ENCODE measurements at regions not wholly inside any gene's neighbourhood (a gene's known extent, or its start where the extent isn't known, plus 50 kb on each side); places are given as distances from the start of the nearest gene placed in this dataset.

DNA sequence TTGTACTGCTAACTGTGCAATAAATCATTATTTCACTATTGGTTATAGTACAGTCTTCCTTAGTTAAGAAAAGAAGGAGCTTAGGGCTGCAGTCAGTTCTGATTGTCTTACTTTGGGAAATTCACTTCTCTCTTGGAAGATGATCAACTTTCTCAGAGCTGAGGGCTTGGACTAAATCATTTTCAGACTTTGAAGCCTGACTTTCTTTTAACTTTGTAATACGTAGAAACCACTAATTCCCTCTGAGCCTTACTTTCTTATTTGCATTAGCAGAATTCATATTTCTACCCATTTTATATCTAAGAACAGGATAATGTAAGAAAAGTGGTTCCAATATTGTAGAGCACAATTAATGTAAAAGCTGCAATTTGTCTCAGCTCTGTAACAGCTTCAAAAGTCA, 386.4 kb downstream of the TRIB2 start:
- TF ChIP-seq, protein P1, sequence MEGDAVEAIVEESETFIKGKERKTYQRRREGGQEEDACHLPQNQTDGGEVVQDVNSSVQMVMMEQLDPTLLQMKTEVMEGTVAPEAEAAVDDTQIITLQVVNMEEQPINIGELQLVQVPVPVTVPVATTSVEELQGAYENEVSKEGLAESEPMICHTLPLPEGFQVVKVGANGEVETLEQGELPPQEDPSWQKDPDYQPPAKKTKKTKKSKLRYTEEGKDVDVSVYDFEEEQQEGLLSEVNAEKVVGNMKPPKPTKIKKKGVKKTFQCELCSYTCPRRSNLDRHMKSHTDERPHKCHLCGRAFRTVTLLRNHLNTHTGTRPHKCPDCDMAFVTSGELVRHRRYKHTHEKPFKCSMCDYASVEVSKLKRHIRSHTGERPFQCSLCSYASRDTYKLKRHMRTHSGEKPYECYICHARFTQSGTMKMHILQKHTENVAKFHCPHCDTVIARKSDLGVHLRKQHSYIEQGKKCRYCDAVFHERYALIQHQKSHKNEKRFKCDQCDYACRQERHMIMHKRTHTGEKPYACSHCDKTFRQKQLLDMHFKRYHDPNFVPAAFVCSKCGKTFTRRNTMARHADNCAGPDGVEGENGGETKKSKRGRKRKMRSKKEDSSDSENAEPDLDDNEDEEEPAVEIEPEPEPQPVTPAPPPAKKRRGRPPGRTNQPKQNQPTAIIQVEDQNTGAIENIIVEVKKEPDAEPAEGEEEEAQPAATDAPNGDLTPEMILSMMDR (conservative IDR thresholded peaks at IDR 0.05 in 1 of 2, IDR thresholded peaks at IDR 0.05 in 1 of 2; ENCODE audit: low read depth in 1 of 2, low read length in 2 of 2) = no peak
- no peak for TF ChIP-seq EZH2 (IDR thresholded peaks at IDR 0.05; ENCODE audit: low read length, missing control alignments)
